HepG2 (cell line): ENCODE measurements at regions not wholly inside any gene's neighbourhood (a gene's known extent, or its start where the extent isn't known, plus 50 kb on each side); places are given as distances from the start of the nearest gene placed in this dataset.

ENCODE experiments used
- ATAC-seq: fragments of 200-7000 bp; cut with Tn5 transposase; 3 replicates; pipeline ENCODE4 v1.9.1; 2020; ENCODE audit warnings: mild to moderate bottlenecking, moderate library complexity
- BruUV-seq: library from RNA; stranded (reverse); fragments of 400-500 nt; replicated peaks from 2 replicates; lab custom pipeline; 2021; lab: Mats Ljungman, UMichigan
- CTCF ChIA-PET: fragments of 300-600 bp; formaldehyde crosslinking; extraction: SDS; loops from one replicate; lab custom pipeline; 2021; ENCODE audit warnings: low total read pairs, inconsistent platforms, low intra/inter-chr PET ratio; lab: Yijun Ruan, JAX
- POLR2A ChIA-PET: fragments of 350-600 bp; sonication (Branson Sonifier 250); formaldehyde crosslinking; loops from one replicate; lab custom pipeline; 2020; ENCODE audit warnings: antibody characterized with exemption, inconsistent platforms; lab: Yijun Ruan, JAX
- DNase-seq: peaks from one replicate; pipeline ENCODE4 v3.0.0-alpha.2; 2015; ENCODE audit warnings: low spot score
- FAIRE-seq: peaks from 3 replicates; lab custom pipeline; 2011; peaks lifted over from hg19 to GRCh38; lab: Jason Lieb, UNC
- H2AFZ ChIP-seq: one replicate; pipeline ENCODE4 v1.6.1; 2011; ENCODE audit warnings: low read length, inconsistent platforms
- H3K27ac ChIP-seq: fragments of 300-600 bp; 3 replicates; pipeline ENCODE4 v1.8.0; 2011; ENCODE audit warnings: mixed run types, mild to moderate bottlenecking, mixed read lengths, low read length, inconsistent platforms; ENCODE audit not compliant: insufficient read depth; ENCODE audit errors: extremely low read length
- H3K27me3 ChIP-seq, 2 experiments: fragments of 200-600 bp in 1 of 2; 2 replicates in 1 of 2; 3 replicates in 1 of 2; pipeline versions ENCODE4 v1.6.0 to v1.8.0; 2011; ENCODE audit warnings: low read length in 2 of 2, mild to moderate bottlenecking in 2 of 2, moderate library complexity in 2 of 2, inconsistent platforms in 1 of 2; ENCODE audit not compliant: insufficient read depth in 2 of 2, control insufficient read depth in 1 of 2
- H3K36me3 ChIP-seq, 2 experiments: fragments of 200-600 bp in 1 of 2; replicated peaks in 1 of 2; 2 replicates in 1 of 2; 3 replicates in 1 of 2; pipeline versions ENCODE4 v1.5.1 to v1.8.0; 2011; ENCODE audit warnings: low read length in 2 of 2, inconsistent platforms in 1 of 2; ENCODE audit not compliant: insufficient read depth in 2 of 2, control insufficient read depth in 1 of 2
- H3K4me1 ChIP-seq: 2 replicates; pipeline ENCODE4 v1.5.1; 2012; ENCODE audit warnings: low read length, inconsistent platforms; ENCODE audit not compliant: insufficient read depth
- H3K4me2 ChIP-seq: 2 replicates; pipeline ENCODE4 v1.6.0; 2011; ENCODE audit warnings: low read depth, low read length, inconsistent platforms
- H3K4me3 ChIP-seq, 3 experiments: fragments of 200-600 bp in 1 of 3; sonication (generic), shearing (Covaris generic) in 1 of 3; replicated peaks in 1 of 3; 2 replicates each; pipeline ENCODE4 v1.5.1; 2011 to 2016; ENCODE audit warnings: low read length in 3 of 3, inconsistent platforms in 2 of 3, low read depth in 2 of 3, mild to moderate bottlenecking in 2 of 3, control low read depth in 1 of 3, mixed read lengths in 1 of 3; ENCODE audit not compliant: insufficient read depth in 1 of 3
- H3K79me2 ChIP-seq: one replicate; pipeline ENCODE4 v1.6.1; 2011; ENCODE audit warnings: low read length, inconsistent platforms; ENCODE audit not compliant: insufficient read depth
- H3K9ac ChIP-seq: 2 replicates; pipeline ENCODE4 v1.6.0; 2011; ENCODE audit warnings: mild to moderate bottlenecking, low read depth, low read length, inconsistent platforms; ENCODE audit not compliant: insufficient read depth
- H3K9me3 ChIP-seq: 2 replicates; pipeline ENCODE4 v1.5.1; 2012; ENCODE audit warnings: mild to moderate bottlenecking, low read length
- H4K20me1 ChIP-seq: 2 replicates; pipeline ENCODE4 v1.6.0; 2011; ENCODE audit warnings: inconsistent platforms, mild to moderate bottlenecking, low read length, moderate library complexity; ENCODE audit not compliant: insufficient read depth
- CBX5 ChIP-seq: sonication (generic); formaldehyde crosslinking; IDR thresholded peaks from 2 replicates; pipeline ENCODE4 v1.4.0; 2020; ENCODE audit warnings: missing genetic modification reagents, borderline replicate concordance
- PTBP1 ChIP-seq: fragments of 200-400 bp; formaldehyde crosslinking; IDR thresholded peaks from 2 replicates; pipeline ENCODE4 v1.6.1; 2018; ENCODE audit warnings: low read length, low read depth; ENCODE audit not compliant: poor library complexity, severe bottlenecking
- RBAK ChIP-seq: sonication (generic); formaldehyde crosslinking; IDR thresholded peaks from 2 replicates; pipeline ENCODE4 v1.5.1; 2020; ENCODE audit warnings: mild to moderate bottlenecking, missing genetic modification reagents
- THRA ChIP-seq: sonication (generic); formaldehyde crosslinking; IDR thresholded peaks from 2 replicates; pipeline ENCODE4 v1.4.0; 2020; ENCODE audit warnings: missing genetic modification reagents, borderline replicate concordance
- ZNF441 ChIP-seq: sonication (generic); formaldehyde crosslinking; IDR thresholded peaks from 2 replicates; pipeline ENCODE4 v1.7.0; 2021; ENCODE audit warnings: missing genetic modification reagents, borderline replicate concordance
- whole genome bisulfite sequencing: methylation state at CpG from one replicate; pipeline ENCODE4 v1.1.6; 2017; ENCODE audit warnings: low lambda C conversion rate; 5-methylcytosine and 5-hydroxymethylcytosine counted together
- in situ Hi-C: cut with HindIII; loops from 2 replicates; pipeline ENCODE4 v1.10.0; 2017; ENCODE audit warnings: low pct_unique_long_range_greater_than_20kb; ENCODE audit not compliant: extremely low pct_ligation_motif_present
- intact Hi-C: fragments of 100-400 bp; cut with micrococcal nuclease; formaldehyde crosslinking; loops from one replicate; pipeline ENCODE4 v1.10.0; 2022; ENCODE audit not compliant: unreplicated experiment
- TF ChIP-seq, protein P1 (sequence below): sonication (generic); formaldehyde crosslinking; IDR thresholded peaks from 2 replicates; pipeline ENCODE4 v1.8.0; 2023; ENCODE audit warnings: mild to moderate bottlenecking, missing genetic modification reagents

DNA sequence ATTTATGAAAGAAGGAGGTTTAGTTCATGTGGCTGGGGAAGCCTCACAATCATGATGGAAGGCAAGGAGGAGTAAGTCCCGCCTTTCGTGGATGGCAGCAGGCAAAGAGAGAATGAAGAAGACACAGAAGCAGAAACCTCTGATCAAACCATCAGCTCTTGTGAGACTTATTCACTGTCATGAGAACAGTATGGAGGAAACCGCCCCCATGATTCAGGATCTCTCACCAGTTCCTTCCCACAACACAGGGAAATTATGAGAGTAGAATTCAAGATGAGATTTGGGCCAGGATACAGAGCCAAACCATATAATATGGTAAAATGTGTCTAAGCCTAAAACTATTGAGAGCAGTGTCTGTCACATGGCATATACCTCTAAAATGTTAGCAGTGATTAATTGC lies 503.8 kb upstream of the CCDC179 start:
- 3% methylated on average over 3 of the region's 3 CpGs for WGBS
- FAIRE-seq, result no peak
- Histone ChIP-seq H3K79me2 (no peaks in the 10 kb centered on the region), H3K27me3 (no peaks in the 10 kb centered on the region), H3K27ac (no peak overlapping the region), H3K4me3 (no peak overlapping the region), H3K4me1 (no peaks in the 10 kb centered on the region), H3K9me3 (no peaks in the 10 kb centered on the region), H3K9ac (no peak overlapping the region), H3K4me2 (no peak overlapping the region), H4K20me1 (no peaks in the 10 kb centered on the region), H3K36me3 (no peaks in the 10 kb centered on the region), H2AFZ (no peak overlapping the region)
- CTCF ChIA-PET, result no interaction called here
- POLR2A ChIA-PET, result no interaction called here
- no peak for ATAC-seq
- intact Hi-C loops, result no loop called here
- in situ Hi-C loops, result no loop called here
- no peak for DNase-seq
- TF ChIP-seq CBX5 (CRISPR knock-in tag) (no peak), PTBP1 (no peak), ZNF441 (CRISPR knock-in tag) (no peak)
- no TSS peak for BruUV-seq

DNA sequence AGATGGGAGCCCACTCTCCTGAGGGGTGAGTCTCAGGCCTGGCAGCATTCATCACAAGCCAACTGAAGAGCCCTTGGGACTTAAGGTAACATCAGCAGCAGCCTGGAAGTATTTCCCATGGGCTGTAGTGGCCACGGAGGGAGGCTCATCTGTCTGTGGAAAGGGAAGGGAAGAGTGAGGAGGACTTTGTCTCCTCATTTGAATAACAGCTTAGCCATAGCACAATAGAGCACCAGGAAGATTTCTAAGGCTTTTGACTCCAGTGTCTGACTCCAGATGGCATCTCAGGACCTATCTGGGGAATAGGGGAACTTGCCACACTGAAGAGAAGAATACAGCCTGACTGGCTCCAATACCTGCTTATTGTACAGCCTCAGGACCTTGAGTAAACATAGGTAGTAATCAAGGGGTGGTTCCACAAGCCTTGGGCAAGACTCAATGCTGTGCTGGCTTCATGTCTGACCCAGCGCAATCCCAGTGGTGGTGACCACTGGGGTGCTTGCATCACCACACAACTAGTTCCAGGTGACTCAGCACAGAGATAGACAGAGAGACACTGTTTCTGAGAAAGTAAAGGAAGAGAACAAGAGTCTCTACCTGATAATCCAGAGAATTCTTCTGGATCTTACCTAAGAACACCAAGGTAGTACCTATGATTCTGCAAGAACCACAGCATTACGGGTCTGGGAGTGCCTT lies 510.5 kb upstream of the CCDC179 start:
- intact Hi-C loops (no loop called here), in situ Hi-C loops (no loop called here)
- no peak for TF ChIP-seq RBAK (CRISPR knock-in tag)
- no peak for TF ChIP-seq THRA (CRISPR knock-in tag)
- TF ChIP-seq, protein P1, sequence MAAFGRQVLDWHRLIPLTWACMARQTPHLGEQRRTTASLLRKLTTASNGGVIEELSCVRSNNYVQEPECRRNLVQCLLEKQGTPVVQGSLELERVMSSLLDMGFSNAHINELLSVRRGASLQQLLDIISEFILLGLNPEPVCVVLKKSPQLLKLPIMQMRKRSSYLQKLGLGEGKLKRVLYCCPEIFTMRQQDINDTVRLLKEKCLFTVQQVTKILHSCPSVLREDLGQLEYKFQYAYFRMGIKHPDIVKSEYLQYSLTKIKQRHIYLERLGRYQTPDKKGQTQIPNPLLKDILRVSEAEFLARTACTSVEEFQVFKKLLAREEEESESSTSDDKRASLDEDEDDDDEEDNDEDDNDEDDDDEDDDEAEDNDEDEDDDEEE (CRISPR knock-in tag), result no peak
- no peak overlapping the region for H3K27ac ChIP-seq
- H4K20me1 ChIP-seq, result no peaks in the 10 kb centered on the region
- H3K79me2 ChIP-seq, result no peaks in the 10 kb centered on the region
- no peak for FAIRE-seq
- CTCF ChIA-PET, result no interaction called here
- no peak overlapping the region for H3K4me3 ChIP-seq
- no peaks in the 10 kb centered on the region for H3K9me3 ChIP-seq
- H3K27me3 ChIP-seq, result no peaks in the 10 kb centered on the region
- no peaks in the 10 kb centered on the region for H3K36me3 ChIP-seq
- no peak overlapping the region for H3K9ac ChIP-seq
- WGBS, result 27% methylated on average over 3 of the region's 3 CpGs
- no peaks in the 10 kb centered on the region for H3K4me1 ChIP-seq
- H3K4me2 ChIP-seq, result no peak overlapping the region
- no peak overlapping the region for H2AFZ ChIP-seq
- DNase-seq, result no peak
- no TSS peak for BruUV-seq
- POLR2A ChIA-PET, result no interaction called here
- no peak for ATAC-seq
